MM.1S (cell line): ENCODE measurements at regions not wholly inside any gene's neighbourhood (a gene's known extent, or its start where the extent isn't known, plus 50 kb on each side); places are given as distances from the start of the nearest gene placed in this dataset.

Experiments used
- DNase-seq: peaks from one replicate; pipeline ENCODE4 v3.0.0-alpha.2; 2015
- H2AFZ ChIP-seq: fragments of 300-600 bp; sonication (generic); 2 replicates; pipeline ENCODE4 v1.6.0; 2016; ENCODE audit warnings: antibody characterized with exemption, low read length
- H3F3A ChIP-seq: fragments of 300-600 bp; sonication (generic); 2 replicates; pipeline ENCODE4 v1.6.1; 2016; ENCODE audit warnings: mild to moderate bottlenecking, antibody characterized with exemption, low read length, moderate library complexity, mixed read lengths; ENCODE audit not compliant: insufficient read depth
- H3K27ac ChIP-seq: fragments of 300-600 bp; sonication (generic); 2 replicates; pipeline ENCODE4 v1.5.1; 2016; ENCODE audit warnings: mild to moderate bottlenecking, low read length
- H3K27me3 ChIP-seq: fragments of 300-600 bp; sonication (generic); replicated peaks from 2 replicates; pipeline ENCODE4 v1.6.0; 2016; ENCODE audit warnings: low read length; ENCODE audit not compliant: insufficient read depth
- H3K36me3 ChIP-seq: fragments of 300-600 bp; sonication (generic); replicated peaks from 2 replicates; pipeline ENCODE4 v1.6.1; 2016; ENCODE audit warnings: mild to moderate bottlenecking, low read length, mixed read lengths; ENCODE audit not compliant: insufficient read depth
- H3K4me1 ChIP-seq: fragments of 300-600 bp; sonication (generic); 2 replicates; pipeline ENCODE4 v1.6.1; 2016; ENCODE audit warnings: low read length, mixed read lengths
- H3K4me2 ChIP-seq: fragments of 300-600 bp; sonication (generic); 2 replicates; pipeline ENCODE4 v1.6.0; 2016; ENCODE audit warnings: low read depth, low read length
- H3K4me3 ChIP-seq: fragments of 300-600 bp; sonication (generic); 2 replicates; pipeline ENCODE4 v1.5.1; 2016; ENCODE audit warnings: low read length, mixed read lengths
- H3K79me2 ChIP-seq: fragments of 300-600 bp; sonication (generic); 2 replicates; pipeline ENCODE4 v1.6.1; 2016; ENCODE audit warnings: mixed run types, low read length, mixed read lengths
- H3K9ac ChIP-seq: fragments of 300-600 bp; sonication (generic); 2 replicates; pipeline ENCODE4 v1.6.1; 2016; ENCODE audit warnings: low read length, mixed read lengths
- H3K9me2 ChIP-seq: fragments of 300-600 bp; sonication (generic); replicated peaks from 2 replicates; pipeline ENCODE4 v1.6.1; 2016; ENCODE audit warnings: mild to moderate bottlenecking, low read length, mixed read lengths; ENCODE audit not compliant: insufficient read depth
- H3K9me3 ChIP-seq: fragments of 300-600 bp; sonication (generic); replicated peaks from 2 replicates; pipeline ENCODE4 v1.6.1; 2016; ENCODE audit warnings: mild to moderate bottlenecking, low read length, mixed read lengths; ENCODE audit not compliant: insufficient read depth
- H4K20me1 ChIP-seq: fragments of 300-600 bp; sonication (generic); 2 replicates; pipeline ENCODE4 v1.6.1; 2016; ENCODE audit warnings: mild to moderate bottlenecking, low read length, moderate library complexity, mixed read lengths; ENCODE audit not compliant: insufficient read depth
- CTCF ChIP-seq: fragments of 300-600 bp; sonication (generic); IDR thresholded peaks from 2 replicates; pipeline ENCODE4 v1.5.1; 2016; ENCODE audit warnings: antibody characterized with exemption, low read length, mixed read lengths
- EZH2 ChIP-seq: fragments of 300-600 bp; sonication (generic); optimal IDR thresholded peaks from 2 replicates; pipeline ENCODE3; 2017; ENCODE audit warnings: low read depth, mild to moderate bottlenecking, antibody characterized with exemption, low read length, mixed read lengths
- EZH2phosphoT487 ChIP-seq: fragments of 300-600 bp; sonication (generic); IDR thresholded peaks from 2 replicates; pipeline ENCODE4 v1.6.1; 2018; ENCODE audit warnings: antibody characterized with exemption, low read length

DNA sequence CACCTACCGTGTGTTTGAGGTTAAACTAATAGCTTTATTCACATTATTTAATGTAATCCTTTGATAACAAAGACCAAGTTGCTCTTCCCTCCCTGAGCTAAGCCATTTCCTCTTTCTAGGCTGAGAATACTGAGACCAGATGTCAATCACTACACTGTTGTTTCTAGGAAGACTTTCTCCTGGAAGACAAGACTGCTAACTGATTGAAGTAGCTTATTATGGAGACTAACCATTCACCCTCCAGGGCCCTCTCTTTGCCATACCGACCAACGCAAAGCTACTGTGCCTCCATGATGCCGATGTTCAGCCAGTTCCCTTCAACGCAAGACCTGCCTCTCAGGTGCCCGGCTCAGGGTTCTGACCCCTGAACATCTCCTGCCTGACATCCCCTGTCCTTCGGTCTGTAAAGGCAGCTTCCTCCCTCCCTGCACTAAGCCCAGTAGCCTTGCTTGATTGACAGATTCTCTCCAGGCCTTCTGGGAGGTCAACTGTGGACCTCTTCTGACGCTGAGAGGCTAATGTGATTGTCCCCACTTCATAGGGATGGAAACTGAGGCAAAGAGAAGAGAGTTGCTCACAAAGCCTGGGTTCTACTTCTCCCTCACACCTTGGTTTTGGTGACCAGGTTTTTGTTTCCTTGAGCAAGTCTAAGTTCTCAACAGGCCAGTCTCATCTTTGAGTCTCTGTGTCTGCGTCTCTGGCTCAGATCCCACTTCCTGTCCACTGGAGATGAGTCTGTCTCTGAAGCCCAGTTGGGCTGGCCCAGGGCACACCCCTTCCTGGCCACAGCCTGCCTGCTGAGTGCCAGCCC lies 259.7 kb upstream of the IRX2 start:
- Histone ChIP-seq H3K9me2 (no peaks in the 10 kb centered on the region), H3K27me3 (no peaks in the 10 kb centered on the region), H3K79me2 (no peaks in the 10 kb centered on the region), H3K4me2 (no peak overlapping the region), H3K9me3 (no peaks in the 10 kb centered on the region), H4K20me1 (no peaks in the 10 kb centered on the region), H3K4me3 (no peak overlapping the region), H3K27ac (no peak overlapping the region), H2AFZ (no peak overlapping the region), H3K9ac (no peak overlapping the region), H3K36me3 (no peaks in the 10 kb centered on the region), H3F3A (no peaks in the 10 kb centered on the region), H3K4me1 (no peaks in the 10 kb centered on the region)
- no peak for TF ChIP-seq EZH2phosphoT487
- TF ChIP-seq EZH2: no peak
- no peak for TF ChIP-seq CTCF
- no peak for DNase-seq

DNA sequence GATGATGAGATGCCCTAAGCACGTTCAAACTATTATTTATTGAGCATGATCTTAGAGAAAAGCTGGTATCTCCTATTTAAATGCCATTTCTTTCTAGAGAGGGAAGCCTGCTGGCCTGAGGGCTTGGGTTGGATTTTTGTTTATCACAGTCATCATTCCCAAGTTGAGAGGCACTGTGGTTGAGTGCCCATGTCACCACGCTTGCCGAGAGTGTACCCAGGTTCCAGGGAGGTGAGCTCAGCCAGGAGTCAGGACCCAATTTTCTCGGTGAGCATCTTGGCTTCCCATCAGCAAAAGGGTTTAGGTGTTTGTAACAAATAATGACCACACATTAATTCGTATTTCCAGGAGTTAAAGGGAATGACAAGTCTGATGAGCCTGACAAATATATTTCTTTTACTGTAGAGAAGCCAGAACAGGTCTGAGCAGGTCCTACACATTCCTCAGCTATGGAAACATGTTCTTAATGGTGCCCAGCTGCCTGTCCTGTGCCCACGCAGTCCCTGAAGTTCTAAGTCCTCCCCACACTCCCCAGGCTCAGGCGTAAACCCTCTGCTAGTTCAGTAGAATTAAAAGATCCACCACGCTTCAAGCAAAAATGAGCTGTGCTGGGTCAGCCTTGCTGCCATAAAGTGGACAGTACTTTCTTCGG lies 258.9 kb upstream of the IRX2 start:
- Histone ChIP-seq H3K27ac (no peak overlapping the region), H2AFZ (no peak overlapping the region), H3K27me3 (no peaks in the 10 kb centered on the region), H3K36me3 (no peaks in the 10 kb centered on the region), H3K9me3 (no peaks in the 10 kb centered on the region), H3K4me1 (no peaks in the 10 kb centered on the region), H3K4me2 (no peak overlapping the region), H3K4me3 (no peak overlapping the region), H3K79me2 (no peaks in the 10 kb centered on the region), H3K9me2 (no peaks in the 10 kb centered on the region), H3F3A (no peaks in the 10 kb centered on the region), H4K20me1 (no peaks in the 10 kb centered on the region), H3K9ac (no peak overlapping the region)
- TF ChIP-seq EZH2phosphoT487 (no peak), EZH2 (no peak), CTCF (no peak)
- DNase-seq: no peak

DNA sequence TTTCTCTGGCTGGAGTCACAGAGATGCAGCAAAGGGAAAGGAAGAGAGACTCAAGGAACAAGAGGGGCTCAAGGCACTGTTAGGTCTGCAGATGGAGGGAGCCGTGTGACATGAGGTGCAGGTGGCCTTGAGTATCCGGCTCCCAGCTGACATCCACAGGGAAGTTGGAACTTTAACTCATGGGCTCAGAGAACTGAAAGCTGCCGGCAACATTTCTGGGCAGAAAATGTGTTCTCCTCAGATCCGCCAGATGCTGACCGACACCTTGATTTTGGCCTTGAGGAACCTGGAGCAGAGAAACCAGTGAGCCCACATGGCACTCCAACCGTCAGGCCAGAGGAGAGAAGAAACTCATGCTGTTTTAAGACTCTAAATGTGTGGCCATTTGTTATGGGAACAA lies 258.1 kb upstream of the IRX2 start:
- H3K36me3 ChIP-seq: no peaks in the 10 kb centered on the region
- no peaks in the 10 kb centered on the region for H3K9me3 ChIP-seq
- H3K4me1 ChIP-seq: no peaks in the 10 kb centered on the region
- H2AFZ ChIP-seq: no peak overlapping the region
- no peaks in the 10 kb centered on the region for H3K9me2 ChIP-seq
- no peak overlapping the region for H3K9ac ChIP-seq
- H3F3A ChIP-seq: no peaks in the 10 kb centered on the region
- H3K27ac ChIP-seq: no peak overlapping the region
- TF ChIP-seq CTCF (no peak), EZH2 (no peak), EZH2phosphoT487 (no peak)
- no peak for DNase-seq
- H3K4me3 ChIP-seq: no peak overlapping the region
- no peaks in the 10 kb centered on the region for H4K20me1 ChIP-seq
- H3K79me2 ChIP-seq: no peaks in the 10 kb centered on the region
- H3K4me2 ChIP-seq: no peak overlapping the region
- H3K27me3 ChIP-seq: no peaks in the 10 kb centered on the region
